ENCODE measurements at regions not wholly inside any gene's neighbourhood (a gene's known extent, or its start where the extent isn't known, plus 50 kb on each side); places are given as distances from the start of the nearest gene placed in this dataset.

GRCh38 chr7:96931891-96932290 is 73.5 kb upstream of the DLX6 start:
- TF ChIP-seq REST (IDR thresholded peaks at IDR 0.05; ENCODE audit: borderline replicate concordance) (no peak), EZH2 (IDR thresholded peaks at IDR 0.05; ENCODE audit: borderline replicate concordance, insufficient read depth, low read length, poor library complexity, severe bottlenecking) (no peak), CTCF (IDR thresholded peaks at IDR 0.05; ENCODE audit: poor library complexity, severe bottlenecking) (no peak), EP300 (conservative IDR thresholded peaks at IDR 0.05; ENCODE audit: poor library complexity, severe bottlenecking) (no peak), TAF1 (IDR thresholded peaks at IDR 0.05; ENCODE audit: low read depth) (no peak), POLR2AphosphoS5 (IDR thresholded peaks at IDR 0.05) (no peak), RAD21 (conservative IDR thresholded peaks at IDR 0.05) (no peak)
